BLaER1 (cell line): ENCODE measurements at regions not wholly inside any gene's neighbourhood (a gene's known extent, or its start where the extent isn't known, plus 50 kb on each side); places are given as distances from the start of the nearest gene placed in this dataset.
"Not testable (repeated sequence)": the region's sequence is repeated elsewhere in the genome, so short reads cannot be mapped to it uniquely, and the experiment has no call there.

Experiments
- H3K27ac ChIP-seq: shearing (Covaris generic); formaldehyde crosslinking; 2 replicates; pipeline ENCODE4 v1.8.1; 2022
- H3K27me3 ChIP-seq: shearing (Covaris generic); formaldehyde crosslinking; 2 replicates; pipeline ENCODE4 v1.8.1; 2022
- H3K36me3 ChIP-seq: shearing (Covaris generic); formaldehyde crosslinking; 2 replicates; pipeline ENCODE4 v1.8.1; 2022
- H3K4me1 ChIP-seq: shearing (Covaris generic); formaldehyde crosslinking; 2 replicates; pipeline ENCODE4 v1.8.1; 2022
- H3K4me2 ChIP-seq: shearing (Covaris generic); formaldehyde crosslinking; 2 replicates; pipeline ENCODE4 v1.8.1; 2022
- H3K4me3 ChIP-seq: shearing (Covaris generic); formaldehyde crosslinking; 2 replicates; pipeline ENCODE4 v1.8.1; 2022
- H3K9ac ChIP-seq: shearing (Covaris generic); formaldehyde crosslinking; 2 replicates; pipeline ENCODE4 v1.8.1; 2022
- H3K9me3 ChIP-seq: shearing (Covaris generic); formaldehyde crosslinking; 2 replicates; pipeline ENCODE4 v1.8.1; 2022
- H4K20me1 ChIP-seq: shearing (Covaris generic); formaldehyde crosslinking; 2 replicates; pipeline ENCODE4 v1.8.1; 2022
- Cebpa-rat ChIP-seq: shearing (Covaris generic); IDR thresholded peaks from 2 replicates; pipeline ENCODE4 v1.8.1; 2022

DNA sequence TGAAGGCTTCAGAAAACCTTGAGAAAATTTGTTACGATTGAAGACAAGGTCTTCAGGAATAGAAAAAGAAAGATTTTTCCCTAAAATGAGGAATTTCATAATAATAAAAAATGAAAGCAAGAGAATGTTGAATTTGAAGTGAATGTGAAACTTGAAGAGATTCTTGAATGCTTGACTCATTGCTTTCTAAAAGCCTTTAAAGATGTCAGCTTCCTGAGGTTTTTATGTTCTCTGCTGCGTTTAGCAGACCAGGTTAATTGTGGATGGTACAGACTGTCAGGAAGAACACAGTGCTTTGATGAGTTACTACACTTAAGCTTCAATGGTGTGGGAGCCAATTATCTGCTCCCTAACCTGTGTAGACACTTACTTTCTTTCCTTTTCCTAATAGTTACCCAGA lies 96.3 kb upstream of the FNDC3A start:
- Histone ChIP-seq H3K4me2 (no peak overlapping the region), H4K20me1 (no peaks in the 10 kb centered on the region), H3K36me3 (no peaks in the 10 kb centered on the region), H3K27me3 (no peaks in the 10 kb centered on the region), H3K9ac (no peak overlapping the region), H3K4me3 (no peak overlapping the region), H3K9me3 (no peaks in the 10 kb centered on the region), H3K4me1 (peaks cover 4% of the 10 kb centered on the region; the same call in 1 of the 2 replicates), H3K27ac (no peak overlapping the region)
- no peak for TF ChIP-seq Cebpa-rat

- Histone ChIP-seq H3K9me3 (no peaks in the 10 kb centered on the region), H3K4me2 (no peak overlapping the region), H3K36me3 (no peaks in the 10 kb centered on the region), H3K4me3 (no peak overlapping the region), H3K4me1 (no peaks in the 10 kb centered on the region), H4K20me1 (no peaks in the 10 kb centered on the region), H3K27me3 (no peaks in the 10 kb centered on the region), H3K27ac (no peak overlapping the region), H3K9ac (no peak overlapping the region)
- TF ChIP-seq Cebpa-rat = no peak
Observed at GRCh38 chr13:48879854-48880253, 95.9 kb upstream of the FNDC3A start.

DNA sequence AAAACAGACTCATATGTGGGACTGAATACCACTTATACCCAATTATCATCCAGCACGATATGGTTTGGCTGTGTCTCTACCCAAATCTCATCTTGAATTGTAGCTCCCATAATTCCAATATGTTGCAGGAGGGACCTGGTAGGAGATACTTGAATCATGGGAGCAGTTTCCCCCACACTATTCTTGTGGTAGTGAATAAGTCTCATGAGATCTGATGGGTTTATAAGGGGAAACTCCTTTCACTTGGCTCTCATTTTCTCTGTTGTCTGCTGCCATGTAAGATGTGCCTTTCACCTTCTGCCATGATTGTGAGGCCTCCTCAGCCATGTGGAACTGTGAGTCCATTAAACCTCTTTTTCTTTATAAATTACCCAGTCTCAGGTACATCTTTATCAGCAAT lies 91.9 kb upstream of the FNDC3A start:
- H3K36me3 ChIP-seq, H3K27ac ChIP-seq, H4K20me1 ChIP-seq, H3K4me3 ChIP-seq, H3K4me2 ChIP-seq, H3K27me3 ChIP-seq, H3K9ac ChIP-seq, H3K4me1 ChIP-seq, H3K9me3 ChIP-seq: not testable (repeated sequence)

GRCh38 chr13:48885027-48885395 lies 90.7 kb upstream of the FNDC3A start:
- no peaks in the 10 kb centered on the region for H4K20me1 ChIP-seq
- no peak overlapping the region for H3K27ac ChIP-seq
- H3K27me3 ChIP-seq = no peaks in the 10 kb centered on the region
- no peaks in the 10 kb centered on the region for H3K9me3 ChIP-seq
- no peaks in the 10 kb centered on the region for H3K4me1 ChIP-seq
- H3K4me2 ChIP-seq = no peak overlapping the region
- no peaks in the 10 kb centered on the region for H3K36me3 ChIP-seq
- H3K9ac ChIP-seq = no peak overlapping the region
- H3K4me3 ChIP-seq = no peak overlapping the region
- no peak for TF ChIP-seq Cebpa-rat

DNA sequence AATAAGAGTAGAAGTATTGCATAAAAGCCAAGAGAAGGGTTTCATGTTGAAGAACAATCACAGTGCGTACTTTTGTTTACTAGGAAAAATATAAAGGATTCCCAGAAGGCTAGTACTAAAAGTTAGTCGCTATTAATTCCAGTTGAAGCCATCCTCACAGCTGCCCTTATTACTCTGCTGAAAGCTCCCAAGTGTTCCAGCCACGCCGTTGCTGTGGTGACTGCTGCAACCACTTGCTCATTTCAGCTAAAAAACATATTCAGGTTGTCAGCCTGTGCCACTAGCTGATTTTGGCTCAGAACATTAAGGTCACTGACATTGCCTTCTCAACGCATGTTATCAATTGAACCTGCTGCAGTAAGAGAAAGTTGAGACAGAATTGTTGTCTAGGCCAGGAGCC lies 87.1 kb upstream of the FNDC3A start:
- Histone ChIP-seq H3K4me2 (no peak overlapping the region), H3K9ac (no peak overlapping the region), H3K27ac (no peak overlapping the region), H3K36me3 (no peaks in the 10 kb centered on the region), H3K4me1 (no peaks in the 10 kb centered on the region), H3K27me3 (no peaks in the 10 kb centered on the region), H3K4me3 (no peak overlapping the region), H3K9me3 (no peaks in the 10 kb centered on the region), H4K20me1 (no peaks in the 10 kb centered on the region)
- TF ChIP-seq Cebpa-rat = no peak

DNA sequence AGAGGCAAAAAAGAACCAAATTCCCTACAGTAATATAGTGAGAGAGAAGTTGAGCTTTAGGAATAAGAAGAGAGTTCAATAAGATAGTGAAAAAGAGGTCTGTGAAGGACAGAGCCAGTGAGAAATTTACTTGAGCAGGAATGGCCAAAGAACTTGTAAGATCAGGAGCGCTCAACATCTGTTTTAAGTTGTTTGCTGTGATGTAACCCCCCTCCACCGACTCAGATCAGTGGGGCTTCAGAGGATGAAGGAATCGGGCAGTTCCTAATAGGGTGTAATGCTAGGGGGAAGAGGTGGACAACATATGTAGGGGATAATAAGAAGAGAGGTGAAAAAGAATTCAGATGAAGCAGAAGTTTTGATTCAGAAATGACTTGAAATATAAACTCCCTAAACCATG lies 85.3 kb upstream of the FNDC3A start:
- no peak overlapping the region for H3K9ac ChIP-seq
- no peaks in the 10 kb centered on the region for H3K36me3 ChIP-seq
- no peaks in the 10 kb centered on the region for H3K9me3 ChIP-seq
- no peak overlapping the region for H3K4me2 ChIP-seq
- no peaks in the 10 kb centered on the region for H3K27me3 ChIP-seq
- H3K4me1 ChIP-seq = no peaks in the 10 kb centered on the region
- no peak overlapping the region for H3K4me3 ChIP-seq
- H3K27ac ChIP-seq = no peak overlapping the region
- no peak for TF ChIP-seq Cebpa-rat
- H4K20me1 ChIP-seq = no peaks in the 10 kb centered on the region

DNA sequence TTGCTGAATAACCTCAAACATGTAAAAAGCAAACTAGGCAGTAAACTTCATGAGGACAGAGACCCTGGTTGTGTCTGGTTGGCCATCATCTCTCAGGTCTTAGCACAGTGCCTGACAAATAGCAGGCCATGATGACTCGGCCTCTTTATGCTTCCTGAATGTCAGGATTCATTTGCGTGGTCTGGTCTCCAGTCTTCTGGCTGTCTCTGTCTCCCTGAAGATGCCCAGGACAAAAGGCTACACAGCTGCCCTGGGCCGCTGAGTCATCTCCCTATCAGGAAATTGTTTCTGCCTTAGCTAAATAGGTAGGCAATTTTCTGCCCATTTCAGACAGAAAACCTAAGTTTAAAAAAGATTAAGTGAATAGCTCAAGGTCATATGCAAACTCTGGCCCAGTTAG lies 84.1 kb upstream of the FNDC3A start:
- Histone ChIP-seq H3K4me2 (no peak overlapping the region), H3K27me3 (no peaks in the 10 kb centered on the region), H3K36me3 (no peaks in the 10 kb centered on the region), H3K4me3 (no peak overlapping the region), H3K9me3 (no peaks in the 10 kb centered on the region), H4K20me1 (no peaks in the 10 kb centered on the region), H3K4me1 (no peaks in the 10 kb centered on the region), H3K9ac (no peak overlapping the region), H3K27ac (no peak overlapping the region)
- no peak for TF ChIP-seq Cebpa-rat

GRCh38 chr13:48892053-48892687 lies 83.5 kb upstream of the FNDC3A start:
- Histone ChIP-seq H3K4me2 (no peak overlapping the region), H3K27ac (no peak overlapping the region)

DNA sequence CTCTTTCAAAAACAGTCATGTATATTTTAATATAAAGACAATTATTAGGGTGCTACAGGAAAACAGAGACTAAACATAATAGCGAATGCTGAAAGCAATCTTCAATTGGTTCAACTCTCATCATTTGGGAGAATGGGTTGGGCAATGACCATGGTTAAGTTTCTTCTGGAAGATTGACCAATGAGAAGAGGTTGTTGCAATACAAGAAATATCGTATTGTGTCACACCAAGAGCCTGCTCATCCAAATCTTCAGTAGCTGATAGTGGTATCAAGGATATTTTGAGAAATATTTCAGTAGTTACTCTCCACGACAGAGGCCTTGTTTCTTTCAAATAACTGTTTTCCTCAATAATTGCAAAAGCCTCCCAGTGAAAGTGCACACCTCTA lies 83.0 kb upstream of the FNDC3A start:
- no peaks in the 10 kb centered on the region for H3K27me3 ChIP-seq
- no peak overlapping the region for H3K4me3 ChIP-seq
- H4K20me1 ChIP-seq = no peaks in the 10 kb centered on the region
- no peaks in the 10 kb centered on the region for H3K9me3 ChIP-seq
- H3K9ac ChIP-seq = no peak overlapping the region
- H3K4me1 ChIP-seq = no peaks in the 10 kb centered on the region
- no peaks in the 10 kb centered on the region for H3K36me3 ChIP-seq
- no peak for TF ChIP-seq Cebpa-rat
- no peak overlapping the region for H3K27ac ChIP-seq
- H3K4me2 ChIP-seq = no peak overlapping the region

More at GRCh38 chr13:48892053-48892687, 83.5 kb upstream of the FNDC3A start:
- H3K9ac ChIP-seq = no peak overlapping the region
- H3K9me3 ChIP-seq = no peaks in the 10 kb centered on the region
- no peaks in the 10 kb centered on the region for H3K36me3 ChIP-seq
- no peaks in the 10 kb centered on the region for H3K4me1 ChIP-seq
- no peaks in the 10 kb centered on the region for H4K20me1 ChIP-seq
- H3K27me3 ChIP-seq = no peaks in the 10 kb centered on the region
- TF ChIP-seq Cebpa-rat = no peak
- H3K4me3 ChIP-seq = no peak overlapping the region

DNA sequence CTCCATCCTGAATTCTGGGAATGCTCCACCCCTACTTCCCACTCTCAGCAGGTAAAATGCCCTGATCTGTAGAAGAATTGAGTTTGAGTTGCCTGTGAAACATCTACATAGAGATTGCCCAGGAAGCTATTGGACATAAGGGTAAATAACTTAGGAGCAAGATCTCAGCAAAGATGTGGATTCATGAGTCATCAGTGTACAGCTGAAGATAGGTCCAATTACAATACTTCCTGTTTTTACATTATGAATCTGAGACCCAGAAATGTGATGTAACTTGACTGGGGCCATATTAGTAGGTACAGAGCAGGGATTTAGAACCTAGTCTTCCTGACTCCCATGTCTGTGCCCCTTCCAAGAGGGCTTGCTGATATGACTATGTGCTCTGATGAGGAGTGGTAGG lies 79.4 kb upstream of the FNDC3A start:
- no peak overlapping the region for H3K27ac ChIP-seq
- no peaks in the 10 kb centered on the region for H3K9me3 ChIP-seq
- no peaks in the 10 kb centered on the region for H3K4me1 ChIP-seq
- H3K4me3 ChIP-seq = no peak overlapping the region
- no peak overlapping the region for H3K4me2 ChIP-seq
- no peaks in the 10 kb centered on the region for H3K36me3 ChIP-seq
- H3K27me3 ChIP-seq = no peaks in the 10 kb centered on the region
- H4K20me1 ChIP-seq = no peaks in the 10 kb centered on the region
- TF ChIP-seq Cebpa-rat = no peak
- no peak overlapping the region for H3K9ac ChIP-seq

- no peaks in the 10 kb centered on the region for H3K27me3 ChIP-seq
- no peak overlapping the region for H3K27ac ChIP-seq
- H3K36me3 ChIP-seq = no peaks in the 10 kb centered on the region
- no peak overlapping the region for H3K4me3 ChIP-seq
- H3K4me1 ChIP-seq = no peaks in the 10 kb centered on the region
- H3K9ac ChIP-seq = no peak overlapping the region
- no peaks in the 10 kb centered on the region for H3K9me3 ChIP-seq
- TF ChIP-seq Cebpa-rat = no peak
- H3K4me2 ChIP-seq = no peak overlapping the region
- no peaks in the 10 kb centered on the region for H4K20me1 ChIP-seq
Observed at GRCh38 chr13:48901781-48902180, 73.9 kb upstream of the FNDC3A start.
